NCI-H1105 treated with DMSO at 0.1 percent for 48 hours (cell line): ENCODE measurements at regions not wholly inside any gene's neighbourhood (a gene's known extent, or its start where the extent isn't known, plus 50 kb on each side); places are given as distances from the start of the nearest gene placed in this dataset.
"Not testable (repeated sequence)": the region's sequence is repeated elsewhere in the genome, so short reads cannot be mapped to it uniquely, and the experiment has no call there.

Experiments
- DNase-seq: peaks from one replicate; lab custom pipeline; 2025; lab: John Stamatoyannopoulos, UW

- no peak for DNase-seq
Measured at GRCh38 chr4:146124023-146124680, 51.4 kb upstream of the LSM6 start.

- no peak for DNase-seq
Measured at GRCh38 chr4:146123231-146123630, 52.3 kb upstream of the LSM6 start.

GRCh38 chr4:146122398-146122797 is 53.1 kb upstream of the LSM6 start:
- no peak for DNase-seq

- DNase-seq: no peak
Measured at GRCh38 chr4:146121757-146122156, 53.8 kb upstream of the LSM6 start.

GRCh38 chr4:146119845-146120404 is 55.6 kb upstream of the LSM6 start:
- DNase-seq: no peak

- DNase-seq: no peak
Measured at GRCh38 chr4:146114066-146114465, 61.5 kb upstream of the LSM6 start.

- no peak for DNase-seq
Measured at GRCh38 chr4:146113171-146113570, 62.3 kb upstream of the LSM6 start.

GRCh38 chr4:146112389-146112788 is 63.1 kb upstream of the LSM6 start:
- no peak for DNase-seq

- DNase-seq: no peak
Measured at GRCh38 chr4:146110871-146111485, 64.5 kb upstream of the LSM6 start.

GRCh38 chr4:146108756-146109155 is 66.8 kb upstream of the LSM6 start:
- no peak for DNase-seq

- no peak for DNase-seq
Measured at GRCh38 chr4:146107587-146108240, 67.8 kb upstream of the LSM6 start.

GRCh38 chr4:146105464-146105863 is 70.1 kb upstream of the LSM6 start:
- no peak for DNase-seq

- no peak for DNase-seq
Measured at GRCh38 chr4:146104541-146104940, 71.0 kb upstream of the LSM6 start.

- DNase-seq: not testable (repeated sequence)
Measured at GRCh38 chr4:146104052-146104451, 71.5 kb upstream of the LSM6 start.

GRCh38 chr4:146099585-146099984 is 75.9 kb upstream of the LSM6 start:
- DNase-seq: no peak

GRCh38 chr4:146098978-146099377 is 76.5 kb upstream of the LSM6 start:
- no peak for DNase-seq

- no peak for DNase-seq
Measured at GRCh38 chr4:146098397-146098796, 77.1 kb upstream of the LSM6 start.

GRCh38 chr4:146096371-146096770 is 79.1 kb upstream of the LSM6 start:
- DNase-seq: no peak

GRCh38 chr4:146095860-146096259 is 79.7 kb upstream of the LSM6 start:
- DNase-seq: no peak

GRCh38 chr4:146095091-146095690 is 80.3 kb upstream of the LSM6 start:
- peak; percentile 44 for DNase-seq

GRCh38 chr4:146088690-146089089 is 86.8 kb upstream of the LSM6 start:
- DNase-seq: no peak

GRCh38 chr4:146087856-146088255 is 87.7 kb upstream of the LSM6 start:
- no peak for DNase-seq

GRCh38 chr4:146076081-146076480 is 99.4 kb upstream of the LSM6 start:
- DNase-seq: no peak
